HUDEP-2 (cell line): ENCODE measurements at regions not wholly inside any gene's neighbourhood (a gene's known extent, or its start where the extent isn't known, plus 50 kb on each side); places are given as distances from the start of the nearest gene placed in this dataset.
"Not testable (repeated sequence)": the region's sequence is repeated elsewhere in the genome, so short reads cannot be mapped to it uniquely, and the experiment has no call there.

Experiments used
- DNase-seq, 76 experiments: peaks; one replicate each; lab custom pipeline; 2025; ENCODE audit not compliant: unreplicated experiment in 76 of 76; lab: John Stamatoyannopoulos, UW

- DNase-seq: no peak
These were observed 127.7 kb downstream of the TEX36 start for GRCh38 chr10:125555267-125555666.

DNA sequence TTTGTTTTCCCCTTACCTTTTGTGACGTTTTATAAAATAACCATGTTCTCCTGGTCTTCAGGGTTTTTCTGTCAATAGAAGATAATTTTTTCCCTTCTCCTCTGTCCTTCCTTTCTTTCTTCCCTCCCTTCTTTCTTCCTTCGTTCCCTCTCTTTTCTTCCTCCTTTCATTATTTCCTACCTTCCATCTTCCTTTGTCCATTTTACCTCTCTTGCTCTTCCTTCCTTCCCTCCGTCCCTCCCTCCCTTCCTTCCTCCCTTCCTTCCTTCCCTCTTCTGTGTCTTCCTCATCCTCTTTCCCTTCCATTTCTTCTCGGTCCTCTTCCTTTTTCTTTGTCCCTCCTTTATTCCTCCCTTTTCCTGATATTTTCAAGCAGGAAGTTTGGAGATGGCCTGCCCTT, 128.2 kb downstream of the TEX36 start:
- no peak for DNase-seq

- no peak for DNase-seq
These were observed 128.8 kb downstream of the TEX36 start for GRCh38 chr10:125554016-125554703.

- DNase-seq: no peak
These were observed 129.9 kb downstream of the TEX36 start for GRCh38 chr10:125553091-125553490.

GRCh38 chr10:125551247-125551646, 131.7 kb downstream of the TEX36 start:
- DNase-seq: no peak

GRCh38 chr10:125550362-125550761, 132.6 kb downstream of the TEX36 start:
- no peak for DNase-seq

DNA sequence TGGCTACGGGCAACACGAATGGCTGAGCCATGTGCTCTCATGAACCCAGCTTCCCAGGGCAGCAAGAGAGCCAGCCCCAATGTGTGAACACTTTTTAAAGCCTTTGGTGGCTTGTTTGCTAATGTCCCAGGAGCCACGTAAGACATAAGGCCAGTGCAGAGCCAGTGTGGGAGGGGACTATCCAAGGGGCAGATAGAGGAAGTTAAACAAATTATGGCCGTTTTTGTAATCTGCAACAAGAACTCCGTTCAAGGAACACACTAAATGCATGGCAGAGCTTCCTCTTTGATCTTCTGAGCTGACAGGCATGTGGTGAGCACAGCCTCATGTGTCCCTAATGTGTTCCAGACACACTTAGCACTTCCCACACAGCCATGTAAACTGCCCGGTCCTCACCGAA, 133.3 kb downstream of the TEX36 start:
- no peak for DNase-seq

DNA sequence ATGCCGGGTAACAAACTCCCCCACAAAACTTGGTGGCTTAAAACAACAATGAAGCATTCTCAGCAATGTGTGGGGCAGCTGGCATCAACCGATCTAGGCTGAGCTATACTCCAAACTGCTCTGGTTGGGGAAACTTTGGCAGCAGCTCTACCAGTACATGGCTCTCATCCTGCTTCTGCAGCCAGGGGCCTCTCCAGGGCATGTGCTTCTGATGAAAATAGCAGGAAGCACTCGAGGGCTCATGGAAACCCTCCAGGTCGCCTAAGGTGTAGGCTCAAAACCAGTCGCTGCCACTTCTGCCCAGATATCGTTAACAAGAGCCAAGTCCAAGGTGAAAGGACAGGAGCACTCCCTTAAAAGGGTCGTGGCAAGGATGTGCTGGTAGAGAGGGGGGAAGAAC, 134.1 kb downstream of the TEX36 start:
- no peak for DNase-seq

DNA sequence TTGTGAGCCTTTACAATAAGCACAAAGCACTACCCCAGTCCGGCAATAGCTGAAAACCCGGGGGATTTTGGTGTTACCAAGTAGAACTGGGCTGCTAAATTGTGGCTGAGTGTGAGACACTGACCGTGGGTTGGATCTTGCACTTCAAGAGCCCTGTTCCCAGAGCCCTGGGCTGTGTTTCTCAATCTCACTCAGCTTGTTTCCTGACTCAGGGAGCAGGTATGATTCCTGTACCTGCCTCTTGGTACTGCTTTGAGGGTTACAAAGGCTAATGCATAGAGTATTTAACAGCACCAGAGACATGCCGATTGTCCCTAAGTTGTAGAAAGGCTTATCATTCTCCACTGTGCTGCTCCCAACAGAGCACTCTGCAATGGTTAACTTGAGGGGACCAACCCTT, 134.6 kb downstream of the TEX36 start:
- no peak for DNase-seq

GRCh38 chr10:125547010-125547650, 135.8 kb downstream of the TEX36 start:
- no peak for DNase-seq

DNA sequence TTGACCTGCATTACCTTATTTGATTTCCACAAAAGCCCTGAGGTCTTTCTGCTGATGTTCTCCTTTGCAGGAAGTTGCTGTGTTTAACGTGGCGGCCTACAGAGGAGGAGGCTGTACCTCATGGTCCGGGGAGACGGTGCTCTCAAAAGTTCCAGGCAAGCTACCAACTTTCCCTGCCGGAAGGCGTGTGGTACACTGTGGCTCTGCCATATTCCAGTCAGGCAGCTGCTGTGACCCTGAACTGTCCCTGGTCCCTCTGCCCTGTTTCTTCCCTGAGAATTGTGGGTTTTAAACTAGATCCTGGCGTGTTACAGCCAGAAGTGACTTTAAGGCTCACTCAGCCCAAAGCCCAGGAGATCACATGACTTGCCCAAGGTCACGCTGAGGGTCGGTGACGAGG, 139.2 kb downstream of the TEX36 start:
- DNase-seq: no peak

DNA sequence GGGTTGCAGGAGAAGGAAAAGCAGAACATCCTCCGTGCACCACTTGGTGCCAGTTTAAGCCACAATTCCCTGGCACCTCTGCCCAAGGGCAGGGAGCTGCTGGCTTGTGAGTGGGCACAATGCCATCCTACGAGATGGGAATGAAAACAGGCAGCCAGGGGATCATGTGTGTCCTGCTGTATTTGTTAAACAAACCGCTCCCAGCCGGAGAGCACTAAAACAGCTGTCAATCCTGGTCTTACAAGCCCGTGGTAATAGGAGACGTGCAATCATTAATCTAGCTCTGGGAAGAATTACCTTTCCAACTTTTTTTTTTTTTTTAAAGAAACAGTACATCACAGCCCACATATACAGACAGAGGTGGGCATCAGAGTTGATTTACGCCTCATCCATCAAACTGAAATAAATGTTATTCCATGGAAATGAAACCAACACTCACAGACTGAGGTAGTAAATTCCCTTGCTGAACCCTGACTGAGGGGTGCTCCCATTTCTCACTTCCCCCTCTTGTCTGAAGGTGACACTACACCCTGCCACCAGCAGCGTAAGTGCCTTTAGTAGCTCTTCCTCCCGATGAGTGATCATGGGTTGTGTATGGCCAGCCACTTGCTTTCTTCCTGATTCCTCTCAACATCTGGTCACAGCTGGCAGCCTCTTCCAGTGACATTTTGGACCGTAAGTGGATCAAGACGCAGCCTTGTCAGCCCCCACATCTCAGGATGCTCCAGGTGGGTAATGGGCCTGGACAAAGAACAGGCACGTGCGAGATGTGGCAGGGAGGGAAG, 143.8 kb downstream of the TEX36 start:
- DNase-seq: no peak

GRCh38 chr10:125536236-125536635, 146.7 kb downstream of the TEX36 start:
- no peak for DNase-seq

- no peak for DNase-seq
These were observed 147.4 kb downstream of the TEX36 start for GRCh38 chr10:125535559-125535958.

DNA sequence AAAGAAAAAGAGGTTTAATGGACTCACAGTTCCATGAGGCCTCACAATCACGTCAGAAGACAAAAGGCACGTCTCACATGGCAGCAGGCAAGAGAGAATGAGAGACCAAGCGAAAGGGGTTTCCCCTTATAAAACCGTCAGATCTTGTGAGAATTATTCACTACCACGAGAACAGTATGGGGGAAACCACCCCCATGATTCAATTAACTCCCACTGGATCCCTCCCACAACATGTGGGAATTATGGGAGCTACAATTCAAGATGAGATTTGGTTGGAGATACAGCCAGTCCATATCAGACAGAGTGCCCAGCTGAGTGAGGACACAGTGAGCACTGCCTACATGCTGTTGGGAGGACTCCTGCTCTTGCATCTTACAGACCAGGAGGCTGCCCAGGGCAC, 148.4 kb downstream of the TEX36 start:
- DNase-seq: no peak

- DNase-seq: no peak
These were observed 149.1 kb downstream of the TEX36 start for GRCh38 chr10:125533866-125534265.

DNA sequence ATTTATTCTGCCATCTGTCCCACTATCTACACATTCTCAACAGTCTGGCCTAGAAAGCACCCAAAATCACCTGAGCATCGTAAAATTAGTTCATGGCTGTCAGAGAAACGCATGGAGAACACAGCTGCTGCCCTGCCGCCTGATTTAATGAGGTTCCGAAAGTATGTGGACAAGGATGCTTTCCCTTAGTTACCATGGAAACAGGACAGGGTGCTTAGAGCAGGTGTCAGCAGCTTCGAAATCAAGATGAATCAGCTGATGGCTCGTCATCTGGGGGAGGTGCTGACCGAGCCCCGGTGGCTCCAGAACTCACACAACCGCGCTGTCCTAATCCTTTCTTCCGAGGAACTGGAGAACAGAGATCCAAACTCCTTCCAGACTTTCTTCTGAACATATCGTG, 151.5 kb downstream of the TEX36 start:
- no peak for DNase-seq

GRCh38 chr10:125523347-125523746, 159.6 kb downstream of the TEX36 start:
- DNase-seq: no peak

DNA sequence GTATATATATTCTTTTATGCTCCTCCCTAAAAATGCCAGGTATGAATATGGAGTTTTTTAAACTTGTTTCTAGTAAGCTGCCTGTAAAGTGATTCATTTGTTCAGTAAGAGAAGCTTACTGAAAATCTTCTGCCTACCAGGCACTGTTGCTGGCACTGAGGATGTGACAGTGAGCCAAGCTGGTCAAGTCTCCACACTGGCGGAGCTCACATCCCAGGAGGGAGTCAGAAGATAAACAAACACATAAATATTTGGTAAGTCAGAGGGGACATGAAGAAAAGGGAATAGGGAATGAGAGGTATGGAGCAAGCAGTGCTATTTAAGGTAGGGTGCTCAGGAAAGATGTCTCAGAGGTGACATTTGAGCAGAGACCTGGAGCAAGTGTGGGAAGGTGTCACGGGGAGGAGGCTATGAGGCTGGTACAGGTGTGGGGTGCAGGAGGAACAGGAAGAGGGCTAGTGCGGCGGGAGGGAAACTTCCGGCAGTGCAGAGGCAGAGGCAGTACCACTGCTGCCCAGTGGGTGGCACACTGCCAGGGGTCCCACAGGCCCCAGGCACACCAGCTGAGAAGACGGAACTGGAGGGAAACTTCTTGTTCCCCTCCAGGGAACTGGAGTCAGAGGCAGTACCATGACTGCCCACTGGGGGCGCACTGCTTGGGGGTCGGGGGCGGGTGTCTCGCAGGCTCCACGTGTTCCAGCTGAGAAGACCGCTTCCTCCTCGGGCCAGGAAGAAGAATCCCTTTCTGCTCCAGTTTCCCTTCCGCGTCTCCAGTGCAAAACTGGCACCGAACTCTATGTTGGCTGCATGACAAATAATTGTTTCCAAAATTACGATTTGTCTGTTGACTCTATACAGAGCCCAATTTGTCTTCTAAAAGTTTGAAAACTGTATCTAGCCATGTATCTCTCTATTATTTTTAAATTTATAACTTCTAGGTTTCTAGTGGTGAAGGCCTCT, 161.0 kb downstream of the TEX36 start:
- peak in 28 of 76 experiments; percentile 1 to 45 (median 11) for DNase-seq

GRCh38 chr10:125520968-125521367, 162.0 kb downstream of the TEX36 start:
- no peak for DNase-seq

DNA sequence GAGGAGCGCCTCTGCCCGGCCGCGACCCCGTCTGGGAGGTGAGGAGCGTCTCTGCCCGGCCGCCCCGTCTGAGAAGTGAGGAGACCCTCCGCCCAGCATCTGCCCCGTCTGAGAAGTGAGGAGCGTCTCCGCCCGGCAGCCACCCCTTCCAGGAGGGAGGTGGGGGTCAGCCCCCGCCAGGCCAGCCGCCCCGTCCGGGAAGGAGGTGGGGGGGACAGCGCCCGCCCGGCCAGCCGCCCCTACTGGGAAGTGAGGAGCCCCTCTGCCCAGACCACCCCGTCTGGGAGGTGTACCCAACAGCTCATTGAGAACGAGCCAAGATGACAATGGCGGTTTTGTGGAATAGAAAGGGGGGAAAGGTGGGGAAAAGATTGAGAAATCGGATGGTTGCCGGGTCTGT, 164.6 kb downstream of the TEX36 start:
- DNase-seq: not testable (repeated sequence)
